Peyer's patch (tissue), 4 donors: ENCODE measurements at regions not wholly inside any gene's neighbourhood (a gene's known extent, or its start where the extent isn't known, plus 50 kb on each side); places are given as distances from the start of the nearest gene placed in this dataset.

Experiments used
- POLR2A ChIP-seq, 2 donors: fragments of 450-650 bp; IDR thresholded peaks; one replicate each; pipeline ENCODE4 v1.5.1; 2017; ENCODE audit warnings: antibody characterized with exemption in 2 of 2, mild to moderate bottlenecking in 2 of 2, moderate library complexity in 2 of 2
- TF ChIP-seq, protein P1 (sequence below), 6 experiments: fragments of 450-650 bp in 4 of 6; fragments of 200-600 bp in 2 of 6; sonication (generic) in 1 of 6; IDR thresholded peaks; one replicate each; pipeline ENCODE4 v1.5.1; 2017 to 2019; ENCODE audit warnings: antibody characterized with exemption in 6 of 6, mild to moderate bottlenecking in 3 of 6, moderate library complexity in 1 of 6

- TF ChIP-seq, protein P1, sequence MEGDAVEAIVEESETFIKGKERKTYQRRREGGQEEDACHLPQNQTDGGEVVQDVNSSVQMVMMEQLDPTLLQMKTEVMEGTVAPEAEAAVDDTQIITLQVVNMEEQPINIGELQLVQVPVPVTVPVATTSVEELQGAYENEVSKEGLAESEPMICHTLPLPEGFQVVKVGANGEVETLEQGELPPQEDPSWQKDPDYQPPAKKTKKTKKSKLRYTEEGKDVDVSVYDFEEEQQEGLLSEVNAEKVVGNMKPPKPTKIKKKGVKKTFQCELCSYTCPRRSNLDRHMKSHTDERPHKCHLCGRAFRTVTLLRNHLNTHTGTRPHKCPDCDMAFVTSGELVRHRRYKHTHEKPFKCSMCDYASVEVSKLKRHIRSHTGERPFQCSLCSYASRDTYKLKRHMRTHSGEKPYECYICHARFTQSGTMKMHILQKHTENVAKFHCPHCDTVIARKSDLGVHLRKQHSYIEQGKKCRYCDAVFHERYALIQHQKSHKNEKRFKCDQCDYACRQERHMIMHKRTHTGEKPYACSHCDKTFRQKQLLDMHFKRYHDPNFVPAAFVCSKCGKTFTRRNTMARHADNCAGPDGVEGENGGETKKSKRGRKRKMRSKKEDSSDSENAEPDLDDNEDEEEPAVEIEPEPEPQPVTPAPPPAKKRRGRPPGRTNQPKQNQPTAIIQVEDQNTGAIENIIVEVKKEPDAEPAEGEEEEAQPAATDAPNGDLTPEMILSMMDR (IDR thresholded peaks at IDR 0.05) = no peak
- no peak for TF ChIP-seq POLR2A (IDR thresholded peaks at IDR 0.05)
Observed at GRCh38 chr21:15430023-15430422, 299.8 kb upstream of the USP25 start.
